ENCODE measurements at regions not wholly inside any gene's neighbourhood (a gene's known extent, or its start where the extent isn't known, plus 50 kb on each side); places are given as distances from the start of the nearest gene placed in this dataset.

DNA sequence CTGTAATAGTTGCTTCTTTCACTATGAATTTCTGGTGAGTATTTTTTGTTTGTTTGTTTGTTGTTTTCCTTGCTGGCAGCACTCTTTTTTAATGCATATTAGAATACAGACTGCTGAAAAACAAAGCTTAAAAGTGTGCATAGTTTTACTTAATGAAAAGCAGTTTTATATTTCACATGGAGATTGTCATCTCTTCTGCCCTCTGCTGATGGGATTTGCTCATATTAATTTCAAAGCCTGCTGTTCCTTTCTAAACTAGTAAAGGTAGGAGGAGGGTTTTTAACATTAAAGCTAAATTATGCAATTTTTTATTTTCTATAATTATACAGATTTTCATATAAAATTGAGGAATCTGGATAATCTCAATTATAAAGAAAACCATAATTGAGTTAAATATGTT is 692.6 kb upstream of the SLITRK1 start:
- TF ChIP-seq EZH2 (IDR thresholded peaks at IDR 0.05; ENCODE audit: borderline replicate concordance, insufficient read depth, low read depth, low read length, poor library complexity, severe bottlenecking): no peak
- TF ChIP-seq, protein P1, sequence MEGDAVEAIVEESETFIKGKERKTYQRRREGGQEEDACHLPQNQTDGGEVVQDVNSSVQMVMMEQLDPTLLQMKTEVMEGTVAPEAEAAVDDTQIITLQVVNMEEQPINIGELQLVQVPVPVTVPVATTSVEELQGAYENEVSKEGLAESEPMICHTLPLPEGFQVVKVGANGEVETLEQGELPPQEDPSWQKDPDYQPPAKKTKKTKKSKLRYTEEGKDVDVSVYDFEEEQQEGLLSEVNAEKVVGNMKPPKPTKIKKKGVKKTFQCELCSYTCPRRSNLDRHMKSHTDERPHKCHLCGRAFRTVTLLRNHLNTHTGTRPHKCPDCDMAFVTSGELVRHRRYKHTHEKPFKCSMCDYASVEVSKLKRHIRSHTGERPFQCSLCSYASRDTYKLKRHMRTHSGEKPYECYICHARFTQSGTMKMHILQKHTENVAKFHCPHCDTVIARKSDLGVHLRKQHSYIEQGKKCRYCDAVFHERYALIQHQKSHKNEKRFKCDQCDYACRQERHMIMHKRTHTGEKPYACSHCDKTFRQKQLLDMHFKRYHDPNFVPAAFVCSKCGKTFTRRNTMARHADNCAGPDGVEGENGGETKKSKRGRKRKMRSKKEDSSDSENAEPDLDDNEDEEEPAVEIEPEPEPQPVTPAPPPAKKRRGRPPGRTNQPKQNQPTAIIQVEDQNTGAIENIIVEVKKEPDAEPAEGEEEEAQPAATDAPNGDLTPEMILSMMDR (IDR thresholded peaks at IDR 0.05): no peak

Data from B cell (primary cell).